NCI-H2196 (cell line): ENCODE measurements at regions not wholly inside any gene's neighbourhood (a gene's known extent, or its start where the extent isn't known, plus 50 kb on each side); places are given as distances from the start of the nearest gene placed in this dataset.
"Not testable (repeated sequence)": the region's sequence is repeated elsewhere in the genome, so short reads cannot be mapped to it uniquely, and the experiment has no call there.

Experiments used
- DNase-seq: peaks from one replicate; lab custom pipeline; 2025; ENCODE audit not compliant: unreplicated experiment; lab: John Stamatoyannopoulos, UW

- DNase-seq, result no peak
These were observed 86.2 kb upstream of the CNKSR3 start for GRCh38 chr6:154596701-154597100.

- no peak for DNase-seq
These were observed 87.9 kb upstream of the CNKSR3 start for GRCh38 chr6:154598399-154598798.

GRCh38 chr6:154602296-154602695 is 91.8 kb upstream of the CNKSR3 start:
- no peak for DNase-seq

- DNase-seq, result no peak
These were observed 92.2 kb upstream of the CNKSR3 start for GRCh38 chr6:154602708-154603107.

- DNase-seq, result no peak
These were observed 93.6 kb upstream of the CNKSR3 start for GRCh38 chr6:154604119-154604518.

- no peak for DNase-seq
These were observed 94.8 kb upstream of the CNKSR3 start for GRCh38 chr6:154605178-154605881.

GRCh38 chr6:154605882-154606370 is 95.4 kb upstream of the CNKSR3 start:
- DNase-seq, result no peak

GRCh38 chr6:154606457-154606856 is 96.0 kb upstream of the CNKSR3 start:
- DNase-seq, result no peak

GRCh38 chr6:154606860-154607259 is 96.4 kb upstream of the CNKSR3 start:
- no peak for DNase-seq

- no peak for DNase-seq
These were observed 100.8 kb upstream of the CNKSR3 start for GRCh38 chr6:154611241-154611640.

- no peak for DNase-seq
These were observed 101.4 kb upstream of the CNKSR3 start for GRCh38 chr6:154611847-154612246.

- peak; percentile 58 for DNase-seq
These were observed 102.7 kb upstream of the CNKSR3 start for GRCh38 chr6:154613137-154613676.

GRCh38 chr6:154614101-154614500 is 103.6 kb upstream of the CNKSR3 start:
- no peak for DNase-seq

- DNase-seq, result no peak
These were observed 104.2 kb upstream of the CNKSR3 start for GRCh38 chr6:154614641-154615040.

- DNase-seq, result peak; percentile 95
These were observed 105.1 kb upstream of the CNKSR3 start for GRCh38 chr6:154615483-154616025.

GRCh38 chr6:154617175-154617574 is 106.7 kb upstream of the CNKSR3 start:
- DNase-seq, result no peak

- DNase-seq, result peak; percentile 51
These were observed 108.7 kb upstream of the CNKSR3 start for GRCh38 chr6:154619146-154619545.

GRCh38 chr6:154621686-154622085 is 111.2 kb upstream of the CNKSR3 start:
- DNase-seq, result no peak

GRCh38 chr6:154622618-154623336 is 110.4 kb upstream of the SCAF8 start:
- no peak for DNase-seq

- no peak for DNase-seq
These were observed 109.8 kb upstream of the SCAF8 start for GRCh38 chr6:154623391-154623790.

- no peak for DNase-seq
These were observed 109.1 kb upstream of the SCAF8 start for GRCh38 chr6:154624038-154624599.

GRCh38 chr6:154624727-154625126 is 108.5 kb upstream of the SCAF8 start:
- DNase-seq, result not testable (repeated sequence)
